HCT116 (cell line): ENCODE measurements at regions not wholly inside any gene's neighbourhood (a gene's known extent, or its start where the extent isn't known, plus 50 kb on each side); places are given as distances from the start of the nearest gene placed in this dataset.

Source experiments
- EGR1 ChIP-seq: IDR thresholded peaks from 2 replicates; pipeline ENCODE4 v1.6.1; 2012; ENCODE audit warnings: low read depth
- TF ChIP-seq, protein P1 (sequence below), 3 experiments: fragments of 200-600 bp in 1 of 3; sonication (generic) in 1 of 3; IDR thresholded peaks in 2 of 3; conservative IDR thresholded peaks in 1 of 3; 2 replicates each; pipeline ENCODE4 v1.5.1; 2012 to 2017; ENCODE audit warnings: low read depth in 2 of 3, low read length in 2 of 3, antibody characterized with exemption in 1 of 3, borderline replicate concordance in 1 of 3, control low read depth in 1 of 3, mild to moderate bottlenecking in 1 of 3, mixed read lengths in 1 of 3, mixed run types in 1 of 3, moderate library complexity in 1 of 3; ENCODE audit not compliant: insufficient read depth in 1 of 3
- TF ChIP-seq, protein P2 (sequence below): IDR thresholded peaks from 2 replicates; pipeline ENCODE4 v1.6.1; 2012; ENCODE audit warnings: low read depth

DNA sequence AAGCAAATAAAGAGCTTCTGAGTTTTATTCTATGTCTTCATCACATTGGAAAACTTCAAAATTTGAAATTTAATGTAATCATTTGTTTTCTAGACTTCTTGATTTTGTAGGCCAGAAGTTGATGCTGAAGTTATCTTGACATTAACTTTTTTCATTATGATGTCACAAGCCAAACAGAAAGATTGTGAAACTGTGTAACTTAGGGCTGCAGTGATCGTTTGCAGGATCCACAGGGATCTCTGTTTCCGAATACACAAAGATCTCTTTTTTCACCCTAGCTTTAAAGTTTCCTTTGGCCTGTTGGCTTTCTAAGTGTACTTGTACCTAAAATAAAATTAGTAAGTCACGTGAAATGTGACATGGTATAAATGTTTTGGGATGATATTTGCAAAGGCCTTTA lies 594.9 kb upstream of the CDH2 start:
- TF ChIP-seq, protein P1, sequence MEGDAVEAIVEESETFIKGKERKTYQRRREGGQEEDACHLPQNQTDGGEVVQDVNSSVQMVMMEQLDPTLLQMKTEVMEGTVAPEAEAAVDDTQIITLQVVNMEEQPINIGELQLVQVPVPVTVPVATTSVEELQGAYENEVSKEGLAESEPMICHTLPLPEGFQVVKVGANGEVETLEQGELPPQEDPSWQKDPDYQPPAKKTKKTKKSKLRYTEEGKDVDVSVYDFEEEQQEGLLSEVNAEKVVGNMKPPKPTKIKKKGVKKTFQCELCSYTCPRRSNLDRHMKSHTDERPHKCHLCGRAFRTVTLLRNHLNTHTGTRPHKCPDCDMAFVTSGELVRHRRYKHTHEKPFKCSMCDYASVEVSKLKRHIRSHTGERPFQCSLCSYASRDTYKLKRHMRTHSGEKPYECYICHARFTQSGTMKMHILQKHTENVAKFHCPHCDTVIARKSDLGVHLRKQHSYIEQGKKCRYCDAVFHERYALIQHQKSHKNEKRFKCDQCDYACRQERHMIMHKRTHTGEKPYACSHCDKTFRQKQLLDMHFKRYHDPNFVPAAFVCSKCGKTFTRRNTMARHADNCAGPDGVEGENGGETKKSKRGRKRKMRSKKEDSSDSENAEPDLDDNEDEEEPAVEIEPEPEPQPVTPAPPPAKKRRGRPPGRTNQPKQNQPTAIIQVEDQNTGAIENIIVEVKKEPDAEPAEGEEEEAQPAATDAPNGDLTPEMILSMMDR (IDR thresholded peaks at IDR 0.05 in 2 of 3, conservative IDR thresholded peaks at IDR 0.05 in 1 of 3; ENCODE audit: borderline replicate concordance in 1 of 3, insufficient read depth in 1 of 3, low read depth in 2 of 3, low read length in 2 of 3), result no peak
- TF ChIP-seq, protein P2, sequence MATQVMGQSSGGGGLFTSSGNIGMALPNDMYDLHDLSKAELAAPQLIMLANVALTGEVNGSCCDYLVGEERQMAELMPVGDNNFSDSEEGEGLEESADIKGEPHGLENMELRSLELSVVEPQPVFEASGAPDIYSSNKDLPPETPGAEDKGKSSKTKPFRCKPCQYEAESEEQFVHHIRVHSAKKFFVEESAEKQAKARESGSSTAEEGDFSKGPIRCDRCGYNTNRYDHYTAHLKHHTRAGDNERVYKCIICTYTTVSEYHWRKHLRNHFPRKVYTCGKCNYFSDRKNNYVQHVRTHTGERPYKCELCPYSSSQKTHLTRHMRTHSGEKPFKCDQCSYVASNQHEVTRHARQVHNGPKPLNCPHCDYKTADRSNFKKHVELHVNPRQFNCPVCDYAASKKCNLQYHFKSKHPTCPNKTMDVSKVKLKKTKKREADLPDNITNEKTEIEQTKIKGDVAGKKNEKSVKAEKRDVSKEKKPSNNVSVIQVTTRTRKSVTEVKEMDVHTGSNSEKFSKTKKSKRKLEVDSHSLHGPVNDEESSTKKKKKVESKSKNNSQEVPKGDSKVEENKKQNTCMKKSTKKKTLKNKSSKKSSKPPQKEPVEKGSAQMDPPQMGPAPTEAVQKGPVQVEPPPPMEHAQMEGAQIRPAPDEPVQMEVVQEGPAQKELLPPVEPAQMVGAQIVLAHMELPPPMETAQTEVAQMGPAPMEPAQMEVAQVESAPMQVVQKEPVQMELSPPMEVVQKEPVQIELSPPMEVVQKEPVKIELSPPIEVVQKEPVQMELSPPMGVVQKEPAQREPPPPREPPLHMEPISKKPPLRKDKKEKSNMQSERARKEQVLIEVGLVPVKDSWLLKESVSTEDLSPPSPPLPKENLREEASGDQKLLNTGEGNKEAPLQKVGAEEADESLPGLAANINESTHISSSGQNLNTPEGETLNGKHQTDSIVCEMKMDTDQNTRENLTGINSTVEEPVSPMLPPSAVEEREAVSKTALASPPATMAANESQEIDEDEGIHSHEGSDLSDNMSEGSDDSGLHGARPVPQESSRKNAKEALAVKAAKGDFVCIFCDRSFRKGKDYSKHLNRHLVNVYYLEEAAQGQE, result no peak
- no peak for TF ChIP-seq EGR1
